DOHH2 (cell line): ENCODE measurements at regions not wholly inside any gene's neighbourhood (a gene's known extent, or its start where the extent isn't known, plus 50 kb on each side); places are given as distances from the start of the nearest gene placed in this dataset.
A peak's percentile ranks its signal among the peaks of the same experiment; 100 is the strongest.

ENCODE experiments used
- H3F3A ChIP-seq: fragments of 200-600 bp; sonication (generic), shearing (Covaris generic); 2 replicates; pipeline ENCODE4 v1.6.0; 2016; ENCODE audit warnings: antibody characterized with exemption, mild to moderate bottlenecking; ENCODE audit not compliant: control insufficient read depth, insufficient read depth
- H3K27ac ChIP-seq: fragments of 200-600 bp; sonication (generic); 2 replicates; pipeline ENCODE4 v1.5.1; 2014; ENCODE audit warnings: low read depth, mild to moderate bottlenecking, low read length, moderate library complexity
- H3K27me3 ChIP-seq: fragments of 200-600 bp; sonication (generic); 2 replicates; pipeline ENCODE4 v1.6.1; 2014; ENCODE audit warnings: mild to moderate bottlenecking, low read length, mixed read lengths; ENCODE audit not compliant: control insufficient read depth
- H3K36me3 ChIP-seq: fragments of 200-600 bp; sonication (generic); 2 replicates; pipeline ENCODE4 v1.6.1; 2014; ENCODE audit warnings: mild to moderate bottlenecking, low read length, moderate library complexity, mixed read lengths; ENCODE audit not compliant: control insufficient read depth
- H3K4me1 ChIP-seq: fragments of 200-600 bp; sonication (generic); 2 replicates; pipeline ENCODE4 v1.6.1; 2014; ENCODE audit warnings: mild to moderate bottlenecking, low read length, mixed read lengths; ENCODE audit not compliant: control insufficient read depth
- H3K4me2 ChIP-seq: fragments of 200-600 bp; sonication (generic); 2 replicates; pipeline ENCODE4 v1.6.0; 2014; ENCODE audit warnings: mild to moderate bottlenecking, low read length, moderate library complexity
- H3K4me3 ChIP-seq: fragments of 200-600 bp; sonication (generic); 2 replicates; pipeline ENCODE4 v1.5.1; 2014; ENCODE audit warnings: mild to moderate bottlenecking, low read length, mixed read lengths
- H3K79me2 ChIP-seq: fragments of 200-600 bp; sonication (generic); 2 replicates; pipeline ENCODE4 v1.6.1; 2014; ENCODE audit warnings: mild to moderate bottlenecking, low read length, mixed read lengths; ENCODE audit not compliant: control insufficient read depth
- H3K9me2 ChIP-seq: fragments of 200-600 bp; sonication (generic); replicated peaks from 2 replicates; pipeline ENCODE4 v1.6.1; 2014; ENCODE audit warnings: mild to moderate bottlenecking, low read length, mixed read lengths; ENCODE audit not compliant: control insufficient read depth
- H3K9me3 ChIP-seq: fragments of 200-600 bp; sonication (generic); 2 replicates; pipeline ENCODE4 v1.6.1; 2014; ENCODE audit warnings: antibody characterized with exemption, low read length, mixed read lengths; ENCODE audit not compliant: control insufficient read depth, insufficient read depth
- H4K20me1 ChIP-seq: fragments of 200-600 bp; sonication (generic); 2 replicates; pipeline ENCODE4 v1.6.0; 2014; ENCODE audit warnings: low read depth, mild to moderate bottlenecking, antibody characterized with exemption, low read length, moderate library complexity; ENCODE audit not compliant: control insufficient read depth, insufficient read depth
- EZH2phosphoT487 ChIP-seq: fragments of 200-600 bp; sonication (generic); IDR thresholded peaks from 2 replicates; pipeline ENCODE4 v1.6.1; 2017; ENCODE audit warnings: borderline replicate concordance, mild to moderate bottlenecking, antibody characterized with exemption, low read length, moderate library complexity, mixed read lengths
- TF ChIP-seq, protein P1 (sequence below): fragments of 200-600 bp; sonication (generic); IDR thresholded peaks from one replicate; pipeline ENCODE4 v1.5.1; 2014; ENCODE audit warnings: antibody characterized with exemption, mild to moderate bottlenecking, low read depth, low read length; ENCODE audit not compliant: poor library complexity, severe bottlenecking

DNA sequence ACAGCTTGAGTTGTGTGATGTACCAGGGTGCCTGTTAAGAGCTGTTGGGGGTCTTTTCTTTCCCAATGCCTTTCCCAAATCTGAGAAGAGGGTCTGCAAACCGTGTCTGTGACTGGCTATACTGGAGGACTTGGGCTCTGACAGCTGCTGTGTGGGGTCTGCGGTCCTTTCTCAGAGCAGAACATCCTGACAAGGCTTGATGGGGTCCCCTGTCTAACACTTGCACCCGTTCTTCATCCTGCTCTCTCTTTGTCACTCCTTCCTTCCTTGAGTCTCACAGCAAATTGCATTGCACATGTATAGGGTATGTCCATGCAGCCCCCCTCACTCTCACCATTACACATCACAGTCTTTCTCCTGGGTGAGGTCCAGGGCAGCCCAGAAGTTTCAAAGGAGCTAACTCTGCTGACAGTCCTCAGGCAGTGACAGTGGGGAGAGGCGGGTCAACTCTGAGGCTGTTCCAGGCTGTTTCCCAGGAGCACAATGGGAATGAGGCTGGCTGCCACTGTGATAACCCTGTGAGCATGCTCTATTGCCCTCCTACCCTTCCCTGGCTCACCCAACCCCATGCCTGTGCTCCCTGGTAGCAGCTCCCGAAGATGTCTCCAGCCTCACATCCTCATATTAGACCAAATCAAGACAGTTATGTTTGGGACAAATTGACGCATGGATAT is 163.2 kb upstream of the GGTLC1 start:
- Histone ChIP-seq H3K4me2 (no peak overlapping the region), H3F3A (no peaks in the 10 kb centered on the region), H3K79me2 (no peaks in the 10 kb centered on the region), H3K4me3 (no peak overlapping the region), H3K36me3 (no peaks in the 10 kb centered on the region), H4K20me1 (no peaks in the 10 kb centered on the region), H3K4me1 (0 out of 2 replicates have a peak, but pooled peaks cover 5% of the 10 kb centered on the region), H3K27me3 (no peaks in the 10 kb centered on the region), H3K9me2 (no peaks in the 10 kb centered on the region), H3K9me3 (peaks cover 4% of the 10 kb centered on the region; the same call in 1 of the 2 replicates), H3K27ac (no peak overlapping the region)
- TF ChIP-seq, protein P1, sequence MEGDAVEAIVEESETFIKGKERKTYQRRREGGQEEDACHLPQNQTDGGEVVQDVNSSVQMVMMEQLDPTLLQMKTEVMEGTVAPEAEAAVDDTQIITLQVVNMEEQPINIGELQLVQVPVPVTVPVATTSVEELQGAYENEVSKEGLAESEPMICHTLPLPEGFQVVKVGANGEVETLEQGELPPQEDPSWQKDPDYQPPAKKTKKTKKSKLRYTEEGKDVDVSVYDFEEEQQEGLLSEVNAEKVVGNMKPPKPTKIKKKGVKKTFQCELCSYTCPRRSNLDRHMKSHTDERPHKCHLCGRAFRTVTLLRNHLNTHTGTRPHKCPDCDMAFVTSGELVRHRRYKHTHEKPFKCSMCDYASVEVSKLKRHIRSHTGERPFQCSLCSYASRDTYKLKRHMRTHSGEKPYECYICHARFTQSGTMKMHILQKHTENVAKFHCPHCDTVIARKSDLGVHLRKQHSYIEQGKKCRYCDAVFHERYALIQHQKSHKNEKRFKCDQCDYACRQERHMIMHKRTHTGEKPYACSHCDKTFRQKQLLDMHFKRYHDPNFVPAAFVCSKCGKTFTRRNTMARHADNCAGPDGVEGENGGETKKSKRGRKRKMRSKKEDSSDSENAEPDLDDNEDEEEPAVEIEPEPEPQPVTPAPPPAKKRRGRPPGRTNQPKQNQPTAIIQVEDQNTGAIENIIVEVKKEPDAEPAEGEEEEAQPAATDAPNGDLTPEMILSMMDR: no peak
- no peak for TF ChIP-seq EZH2phosphoT487

DNA sequence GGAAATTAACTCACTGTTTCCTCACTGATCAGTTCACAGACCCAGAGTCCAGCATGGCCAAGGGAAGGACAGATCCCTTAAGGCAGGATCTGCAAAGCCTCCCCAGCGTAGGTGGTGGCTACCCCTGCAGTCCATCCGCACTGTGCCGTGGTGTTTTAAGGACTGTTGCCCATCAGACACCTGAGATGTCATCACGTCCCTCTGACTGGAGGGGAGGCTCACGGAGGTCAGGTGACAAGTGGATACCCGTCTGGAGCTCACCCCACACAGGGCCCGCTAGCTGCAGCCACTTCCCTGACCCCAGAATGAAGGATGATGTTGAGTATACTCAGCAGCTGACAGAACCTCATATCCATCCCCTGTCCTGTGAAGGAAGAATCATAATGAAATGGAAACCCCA is 161.8 kb upstream of the GGTLC1 start:
- H3K9me2 ChIP-seq: no peaks in the 10 kb centered on the region
- H3K9me3 ChIP-seq: peaks cover 4% of the 10 kb centered on the region; the same call in 1 of the 2 replicates
- H3K27ac ChIP-seq: no peak overlapping the region
- H3K4me1 ChIP-seq: 0 out of 2 replicates have a peak, but pooled peaks cover 5% of the 10 kb centered on the region
- no peaks in the 10 kb centered on the region for H4K20me1 ChIP-seq
- H3K4me2 ChIP-seq: no peak overlapping the region
- H3K36me3 ChIP-seq: no peaks in the 10 kb centered on the region
- no peaks in the 10 kb centered on the region for H3F3A ChIP-seq
- H3K79me2 ChIP-seq: no peaks in the 10 kb centered on the region
- no peaks in the 10 kb centered on the region for H3K27me3 ChIP-seq
- TF ChIP-seq, protein P1: no peak
- no peak for TF ChIP-seq EZH2phosphoT487
- no peak overlapping the region for H3K4me3 ChIP-seq

GRCh38 chr20:24149881-24150307 is 161.3 kb upstream of the GGTLC1 start:
- H3K9me3 ChIP-seq: peaks cover 4% of the 10 kb centered on the region; the same call in 1 of the 2 replicates
- H3K27me3 ChIP-seq: no peaks in the 10 kb centered on the region
- H3K79me2 ChIP-seq: no peaks in the 10 kb centered on the region
- TF ChIP-seq, protein P1: peak; percentile 11
- no peak for TF ChIP-seq EZH2phosphoT487
- H3K4me3 ChIP-seq: no peak overlapping the region
- H4K20me1 ChIP-seq: no peaks in the 10 kb centered on the region
- no peak overlapping the region for H3K4me2 ChIP-seq
- H3F3A ChIP-seq: no peaks in the 10 kb centered on the region
- H3K4me1 ChIP-seq: 0 out of 2 replicates have a peak, but pooled peaks cover 5% of the 10 kb centered on the region
- H3K27ac ChIP-seq: no peak overlapping the region
- no peaks in the 10 kb centered on the region for H3K9me2 ChIP-seq
- no peaks in the 10 kb centered on the region for H3K36me3 ChIP-seq
